HG03432 (cell line): ENCODE measurements at regions not wholly inside any gene's neighbourhood (a gene's known extent, or its start where the extent isn't known, plus 50 kb on each side); places are given as distances from the start of the nearest gene placed in this dataset.
"Not testable (repeated sequence)": the region's sequence is repeated elsewhere in the genome, so short reads cannot be mapped to it uniquely, and the experiment has no call there.

Experiments
- ATAC-seq: cut with Tn5 transposase; IDR thresholded peaks from one replicate; pipeline ENCODE4 v1.9.1; 2021; ENCODE audit warnings: mild to moderate bottlenecking, moderate library complexity; ENCODE audit not compliant: unreplicated experiment

GRCh38 chr6:100322886-100323285 is 141.8 kb downstream of the SIM1 start:
- no peak for ATAC-seq

- no peak for ATAC-seq
Observed at GRCh38 chr6:100320686-100321085, 144.0 kb downstream of the SIM1 start.

GRCh38 chr6:100317031-100317430 is 147.7 kb downstream of the SIM1 start:
- ATAC-seq = no peak

- ATAC-seq = no peak
Observed at GRCh38 chr6:100314186-100314585, 150.5 kb downstream of the SIM1 start.

- ATAC-seq = no peak
Observed at GRCh38 chr6:100311707-100312251, 152.9 kb downstream of the SIM1 start.

GRCh38 chr6:100309174-100309573 is 155.5 kb downstream of the SIM1 start:
- ATAC-seq = no peak

GRCh38 chr6:100307561-100307960 is 157.2 kb downstream of the SIM1 start:
- ATAC-seq = no peak

GRCh38 chr6:100305209-100305869 is 159.4 kb downstream of the SIM1 start:
- no peak for ATAC-seq

GRCh38 chr6:100304575-100304974 is 160.1 kb downstream of the SIM1 start:
- no peak for ATAC-seq

- ATAC-seq = no peak
Observed at GRCh38 chr6:100301731-100302130, 163.0 kb downstream of the SIM1 start.

- ATAC-seq = no peak
Observed at GRCh38 chr6:100300221-100300736, 164.4 kb downstream of the SIM1 start.

GRCh38 chr6:100296810-100297544 is 167.7 kb downstream of the SIM1 start:
- ATAC-seq = no peak

- not testable (repeated sequence) for ATAC-seq
Observed at GRCh38 chr6:100295172-100295571, 169.5 kb downstream of the SIM1 start.

- no peak for ATAC-seq
Observed at GRCh38 chr6:100289285-100289684, 175.4 kb downstream of the SIM1 start.

- no peak for ATAC-seq
Observed at GRCh38 chr6:100288311-100288710, 176.4 kb downstream of the SIM1 start.

- ATAC-seq = no peak
Observed at GRCh38 chr6:100283285-100283684, 181.4 kb downstream of the SIM1 start.

GRCh38 chr6:100281471-100281901 is 183.2 kb downstream of the SIM1 start:
- ATAC-seq = no peak

GRCh38 chr6:100276311-100277057 is 188.2 kb downstream of the SIM1 start:
- no peak for ATAC-seq

- no peak for ATAC-seq
Observed at GRCh38 chr6:100274147-100274546, 190.6 kb downstream of the SIM1 start.

GRCh38 chr6:100271625-100272024 is 193.1 kb downstream of the SIM1 start:
- no peak for ATAC-seq

- no peak for ATAC-seq
Observed at GRCh38 chr6:100271202-100271601, 193.5 kb downstream of the SIM1 start.
